ENCODE measurements at regions not wholly inside any gene's neighbourhood (a gene's known extent, or its start where the extent isn't known, plus 50 kb on each side); places are given as distances from the start of the nearest gene placed in this dataset.

DNA sequence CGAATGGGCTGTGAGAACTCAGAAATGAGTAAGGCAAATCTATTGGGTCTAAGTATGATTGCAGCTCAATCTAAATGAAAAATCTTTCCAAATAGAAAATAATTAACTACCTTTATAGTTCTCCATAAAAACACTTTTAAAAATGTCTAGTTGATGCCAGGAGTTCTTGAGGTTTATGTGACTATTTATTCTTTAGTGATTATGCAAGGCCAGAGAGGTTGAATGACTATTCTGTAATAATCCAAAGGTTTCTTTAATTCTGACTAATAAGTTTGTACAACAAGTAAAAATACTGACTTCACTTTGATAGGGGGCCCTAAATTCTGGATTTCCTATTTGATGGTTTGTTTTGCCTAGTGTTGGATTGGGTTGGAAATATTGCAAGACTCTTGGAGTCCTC lies 461.2 kb downstream of the EPM2A start (continued):
- TF ChIP-seq, protein P1, sequence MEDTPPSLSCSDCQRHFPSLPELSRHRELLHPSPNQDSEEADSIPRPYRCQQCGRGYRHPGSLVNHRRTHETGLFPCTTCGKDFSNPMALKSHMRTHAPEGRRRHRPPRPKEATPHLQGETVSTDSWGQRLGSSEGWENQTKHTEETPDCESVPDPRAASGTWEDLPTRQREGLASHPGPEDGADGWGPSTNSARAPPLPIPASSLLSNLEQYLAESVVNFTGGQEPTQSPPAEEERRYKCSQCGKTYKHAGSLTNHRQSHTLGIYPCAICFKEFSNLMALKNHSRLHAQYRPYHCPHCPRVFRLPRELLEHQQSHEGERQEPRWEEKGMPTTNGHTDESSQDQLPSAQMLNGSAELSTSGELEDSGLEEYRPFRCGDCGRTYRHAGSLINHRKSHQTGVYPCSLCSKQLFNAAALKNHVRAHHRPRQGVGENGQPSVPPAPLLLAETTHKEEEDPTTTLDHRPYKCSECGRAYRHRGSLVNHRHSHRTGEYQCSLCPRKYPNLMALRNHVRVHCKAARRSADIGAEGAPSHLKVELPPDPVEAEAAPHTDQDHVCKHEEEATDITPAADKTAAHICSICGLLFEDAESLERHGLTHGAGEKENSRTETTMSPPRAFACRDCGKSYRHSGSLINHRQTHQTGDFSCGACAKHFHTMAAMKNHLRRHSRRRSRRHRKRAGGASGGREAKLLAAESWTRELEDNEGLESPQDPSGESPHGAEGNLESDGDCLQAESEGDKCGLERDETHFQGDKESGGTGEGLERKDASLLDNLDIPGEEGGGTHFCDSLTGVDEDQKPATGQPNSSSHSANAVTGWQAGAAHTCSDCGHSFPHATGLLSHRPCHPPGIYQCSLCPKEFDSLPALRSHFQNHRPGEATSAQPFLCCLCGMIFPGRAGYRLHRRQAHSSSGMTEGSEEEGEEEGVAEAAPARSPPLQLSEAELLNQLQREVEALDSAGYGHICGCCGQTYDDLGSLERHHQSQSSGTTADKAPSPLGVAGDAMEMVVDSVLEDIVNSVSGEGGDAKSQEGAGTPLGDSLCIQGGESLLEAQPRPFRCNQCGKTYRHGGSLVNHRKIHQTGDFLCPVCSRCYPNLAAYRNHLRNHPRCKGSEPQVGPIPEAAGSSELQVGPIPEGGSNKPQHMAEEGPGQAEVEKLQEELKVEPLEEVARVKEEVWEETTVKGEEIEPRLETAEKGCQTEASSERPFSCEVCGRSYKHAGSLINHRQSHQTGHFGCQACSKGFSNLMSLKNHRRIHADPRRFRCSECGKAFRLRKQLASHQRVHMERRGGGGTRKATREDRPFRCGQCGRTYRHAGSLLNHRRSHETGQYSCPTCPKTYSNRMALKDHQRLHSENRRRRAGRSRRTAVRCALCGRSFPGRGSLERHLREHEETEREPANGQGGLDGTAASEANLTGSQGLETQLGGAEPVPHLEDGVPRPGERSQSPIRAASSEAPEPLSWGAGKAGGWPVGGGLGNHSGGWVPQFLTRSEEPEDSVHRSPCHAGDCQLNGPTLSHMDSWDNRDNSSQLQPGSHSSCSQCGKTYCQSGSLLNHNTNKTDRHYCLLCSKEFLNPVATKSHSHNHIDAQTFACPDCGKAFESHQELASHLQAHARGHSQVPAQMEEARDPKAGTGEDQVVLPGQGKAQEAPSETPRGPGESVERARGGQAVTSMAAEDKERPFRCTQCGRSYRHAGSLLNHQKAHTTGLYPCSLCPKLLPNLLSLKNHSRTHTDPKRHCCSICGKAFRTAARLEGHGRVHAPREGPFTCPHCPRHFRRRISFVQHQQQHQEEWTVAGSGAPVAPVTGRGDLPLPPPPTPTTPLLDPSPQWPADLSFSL (CRISPR knock-in tag; IDR thresholded peaks at IDR 0.05): no peak
- no peak for TF ChIP-seq GABPA (IDR thresholded peaks at IDR 0.05; ENCODE audit: low read depth, low read length)
- TF ChIP-seq GABPA (CRISPR knock-in tag; IDR thresholded peaks at IDR 0.05; ENCODE audit: low read depth): no peak
- TF ChIP-seq NR3C1 (CRISPR knock-in tag; IDR thresholded peaks at IDR 0.05): no peak
- no peak for TF ChIP-seq FOXA3 (CRISPR knock-in tag; IDR thresholded peaks at IDR 0.05)
- TF ChIP-seq, protein P2, sequence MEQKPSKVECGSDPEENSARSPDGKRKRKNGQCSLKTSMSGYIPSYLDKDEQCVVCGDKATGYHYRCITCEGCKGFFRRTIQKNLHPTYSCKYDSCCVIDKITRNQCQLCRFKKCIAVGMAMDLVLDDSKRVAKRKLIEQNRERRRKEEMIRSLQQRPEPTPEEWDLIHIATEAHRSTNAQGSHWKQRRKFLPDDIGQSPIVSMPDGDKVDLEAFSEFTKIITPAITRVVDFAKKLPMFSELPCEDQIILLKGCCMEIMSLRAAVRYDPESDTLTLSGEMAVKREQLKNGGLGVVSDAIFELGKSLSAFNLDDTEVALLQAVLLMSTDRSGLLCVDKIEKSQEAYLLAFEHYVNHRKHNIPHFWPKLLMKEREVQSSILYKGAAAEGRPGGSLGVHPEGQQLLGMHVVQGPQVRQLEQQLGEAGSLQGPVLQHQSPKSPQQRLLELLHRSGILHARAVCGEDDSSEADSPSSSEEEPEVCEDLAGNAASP (CRISPR knock-in tag; IDR thresholded peaks at IDR 0.05; ENCODE audit: borderline replicate concordance): no peak
- TF ChIP-seq REL (CRISPR knock-in tag; conservative IDR thresholded peaks at IDR 0.05): no peak
- no peak for TF ChIP-seq ZNF563 (CRISPR knock-in tag; IDR thresholded peaks at IDR 0.05)
- TF ChIP-seq ZSCAN25 (CRISPR knock-in tag; IDR thresholded peaks at IDR 0.05): no peak
- TF ChIP-seq, protein P3, sequence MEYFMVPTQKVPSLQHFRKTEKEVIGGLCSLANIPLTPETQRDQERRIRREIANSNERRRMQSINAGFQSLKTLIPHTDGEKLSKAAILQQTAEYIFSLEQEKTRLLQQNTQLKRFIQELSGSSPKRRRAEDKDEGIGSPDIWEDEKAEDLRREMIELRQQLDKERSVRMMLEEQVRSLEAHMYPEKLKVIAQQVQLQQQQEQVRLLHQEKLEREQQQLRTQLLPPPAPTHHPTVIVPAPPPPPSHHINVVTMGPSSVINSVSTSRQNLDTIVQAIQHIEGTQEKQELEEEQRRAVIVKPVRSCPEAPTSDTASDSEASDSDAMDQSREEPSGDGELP (IDR thresholded peaks at IDR 0.05; ENCODE audit: borderline replicate concordance, low read depth): no peak
- TF ChIP-seq, protein P4, sequence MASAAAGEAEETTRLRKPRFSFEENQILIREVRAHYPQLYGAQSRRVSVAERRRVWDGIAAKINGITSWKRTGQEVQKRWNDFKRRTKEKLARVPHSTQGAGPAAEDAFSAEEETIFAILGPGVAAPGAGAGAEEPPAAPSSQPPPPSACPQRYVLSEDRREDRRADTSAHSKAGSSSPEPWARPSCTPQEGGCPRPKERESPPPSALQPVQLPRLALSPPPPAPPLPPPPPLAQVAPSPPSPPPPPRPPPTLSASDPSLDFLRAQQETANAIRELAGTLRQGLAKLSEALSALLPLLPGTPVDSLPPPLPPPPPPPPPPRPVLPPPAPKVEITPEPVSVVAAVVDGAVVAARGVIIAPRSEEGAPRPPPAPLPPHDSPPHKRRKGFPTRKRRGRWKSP (CRISPR knock-in tag; IDR thresholded peaks at IDR 0.05): no peak

All from HepG2 (cell line).